Neuron (in vitro differentiated cells): ENCODE measurements at regions not wholly inside any gene's neighbourhood (a gene's known extent, or its start where the extent isn't known, plus 50 kb on each side); places are given as distances from the start of the nearest gene placed in this dataset.

ENCODE experiments used
- H2AFZ ChIP-seq: one replicate; pipeline ENCODE4 v1.6.1; 2013; ENCODE audit warnings: low read depth, mild to moderate bottlenecking, inconsistent platforms, low read length, moderate library complexity
- H3K27me3 ChIP-seq: one replicate; pipeline ENCODE4 v1.6.1; 2013; ENCODE audit warnings: low read length; ENCODE audit not compliant: insufficient read depth
- H3K36me3 ChIP-seq: one replicate; pipeline ENCODE4 v1.6.1; 2013; ENCODE audit warnings: low read length; ENCODE audit not compliant: insufficient read depth
- H3K4me1 ChIP-seq: one replicate; pipeline ENCODE4 v1.6.1; 2013; ENCODE audit warnings: low read length; ENCODE audit not compliant: insufficient read depth
- H3K4me3 ChIP-seq: 2 replicates; pipeline ENCODE4 v1.5.1; 2013; ENCODE audit warnings: mild to moderate bottlenecking, low read length, moderate library complexity
- H3K9me3 ChIP-seq: one replicate; pipeline ENCODE4 v1.6.1; 2013; ENCODE audit warnings: low read length

DNA sequence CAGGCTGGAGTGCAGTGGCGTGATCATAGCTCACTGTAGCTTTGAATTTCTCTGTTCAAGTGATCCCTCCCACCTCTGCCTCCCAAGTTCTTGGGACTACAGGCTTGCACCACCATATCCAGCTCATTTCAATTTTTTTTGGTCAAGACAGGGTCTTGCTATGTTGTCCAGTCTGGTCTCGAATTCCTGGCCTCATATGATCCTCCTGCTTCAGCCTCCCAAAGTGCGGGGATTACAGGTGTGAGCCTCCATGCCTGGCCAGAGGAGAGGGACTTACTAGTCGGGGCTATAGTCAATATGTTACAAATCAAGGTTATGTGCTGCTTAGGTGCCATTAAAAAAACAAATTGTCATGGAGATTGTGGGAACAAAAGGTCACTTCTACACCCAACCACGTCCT lies 105.3 kb upstream of the GALNT17 start:
- Histone ChIP-seq H2AFZ (no peak overlapping the region), H3K4me3 (no peak overlapping the region), H3K9me3 (no peaks in the 10 kb centered on the region), H3K27me3 (no peaks in the 10 kb centered on the region), H3K36me3 (no peaks in the 10 kb centered on the region), H3K4me1 (no peaks in the 10 kb centered on the region)

DNA sequence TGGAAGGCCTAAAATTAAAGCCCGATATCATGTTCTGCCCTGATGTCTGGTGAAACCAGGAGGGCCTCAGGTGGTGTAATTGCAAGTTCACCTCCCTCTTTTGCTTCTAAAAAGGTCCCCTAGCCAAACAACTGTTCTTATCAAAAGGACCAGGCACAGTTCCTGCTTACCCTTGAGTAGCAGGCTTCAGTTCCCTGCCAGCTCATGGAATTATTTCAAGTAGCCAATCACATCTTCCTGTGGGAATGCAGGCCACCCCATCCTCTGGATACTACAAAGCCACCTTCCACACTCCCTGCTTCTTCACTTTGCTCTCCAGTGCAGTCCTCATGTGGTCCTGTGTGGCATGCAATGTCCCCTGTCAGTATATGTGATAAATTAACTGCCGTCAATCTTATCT lies 97.7 kb upstream of the GALNT17 start:
- Histone ChIP-seq H3K4me1 (no peaks in the 10 kb centered on the region), H3K27me3 (no peaks in the 10 kb centered on the region), H3K9me3 (no peaks in the 10 kb centered on the region), H3K36me3 (no peaks in the 10 kb centered on the region), H2AFZ (no peak overlapping the region), H3K4me3 (no peak overlapping the region)

DNA sequence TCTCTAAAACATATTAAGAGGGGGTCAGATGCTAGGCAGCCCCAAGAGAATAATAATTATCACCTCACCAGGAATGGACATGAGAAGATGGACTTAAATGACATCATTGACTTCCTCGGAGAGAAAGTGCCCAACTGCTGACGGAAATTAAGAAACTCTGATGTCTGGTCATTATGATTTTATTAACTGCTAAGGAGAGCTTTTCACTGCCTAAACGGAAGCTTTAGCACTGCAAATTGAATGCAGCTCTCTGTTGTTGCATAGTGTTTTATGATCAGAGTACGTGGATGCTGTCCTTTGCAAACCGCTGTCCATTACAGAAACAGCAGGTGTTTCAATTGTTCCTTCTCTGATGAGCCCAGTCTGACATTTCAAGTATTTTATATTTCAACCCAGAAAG lies 89.4 kb upstream of the GALNT17 start:
- H2AFZ ChIP-seq, result no peak overlapping the region
- no peaks in the 10 kb centered on the region for H3K4me1 ChIP-seq
- H3K9me3 ChIP-seq, result no peaks in the 10 kb centered on the region
- no peak overlapping the region for H3K4me3 ChIP-seq
- H3K36me3 ChIP-seq, result no peaks in the 10 kb centered on the region
- H3K27me3 ChIP-seq, result no peaks in the 10 kb centered on the region

DNA sequence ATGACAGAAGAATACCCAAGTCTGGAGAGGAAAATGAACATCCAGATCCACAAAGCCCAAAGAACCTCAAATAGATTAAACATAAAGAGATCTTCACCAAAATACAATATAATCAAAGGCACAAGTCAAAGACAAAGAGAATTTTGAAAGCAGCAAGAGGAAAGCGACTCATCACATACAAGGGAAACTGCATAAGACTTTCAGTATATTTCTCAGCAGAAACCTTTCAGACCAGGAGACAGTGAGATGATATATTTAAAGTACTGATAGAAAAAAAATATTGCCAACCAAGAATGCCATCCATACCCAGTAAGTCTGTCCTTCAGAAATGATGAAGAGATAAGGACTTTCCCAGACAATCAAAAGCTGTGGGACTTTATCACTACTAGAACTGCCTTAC lies 81.5 kb upstream of the GALNT17 start:
- Histone ChIP-seq H2AFZ (no peak overlapping the region), H3K4me1 (no peaks in the 10 kb centered on the region), H3K36me3 (no peaks in the 10 kb centered on the region), H3K4me3 (no peak overlapping the region), H3K27me3 (no peaks in the 10 kb centered on the region), H3K9me3 (no peaks in the 10 kb centered on the region)

DNA sequence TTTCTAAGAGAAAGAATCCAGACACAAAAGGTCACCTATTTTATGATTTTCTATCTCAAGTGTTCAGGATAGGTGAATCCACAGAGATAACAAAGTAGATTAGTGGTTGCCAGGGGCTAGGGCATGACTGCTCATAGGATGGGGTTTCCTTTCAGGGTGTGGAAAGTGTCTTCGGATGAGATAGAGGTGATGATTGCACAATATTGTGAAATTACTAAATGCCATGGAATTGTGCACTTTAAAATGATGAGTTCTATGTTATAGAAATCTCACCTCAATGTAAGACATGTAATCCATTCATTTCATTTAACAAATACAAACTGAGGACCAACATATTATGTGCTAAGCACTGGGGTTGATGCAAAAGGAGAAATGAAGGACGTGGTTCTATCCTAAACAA lies 76.4 kb upstream of the GALNT17 start:
- Histone ChIP-seq H3K4me3 (no peak overlapping the region), H3K4me1 (no peaks in the 10 kb centered on the region), H2AFZ (no peak overlapping the region), H3K27me3 (peaks cover 2% of the 10 kb centered on the region), H3K36me3 (no peaks in the 10 kb centered on the region), H3K9me3 (no peaks in the 10 kb centered on the region)

DNA sequence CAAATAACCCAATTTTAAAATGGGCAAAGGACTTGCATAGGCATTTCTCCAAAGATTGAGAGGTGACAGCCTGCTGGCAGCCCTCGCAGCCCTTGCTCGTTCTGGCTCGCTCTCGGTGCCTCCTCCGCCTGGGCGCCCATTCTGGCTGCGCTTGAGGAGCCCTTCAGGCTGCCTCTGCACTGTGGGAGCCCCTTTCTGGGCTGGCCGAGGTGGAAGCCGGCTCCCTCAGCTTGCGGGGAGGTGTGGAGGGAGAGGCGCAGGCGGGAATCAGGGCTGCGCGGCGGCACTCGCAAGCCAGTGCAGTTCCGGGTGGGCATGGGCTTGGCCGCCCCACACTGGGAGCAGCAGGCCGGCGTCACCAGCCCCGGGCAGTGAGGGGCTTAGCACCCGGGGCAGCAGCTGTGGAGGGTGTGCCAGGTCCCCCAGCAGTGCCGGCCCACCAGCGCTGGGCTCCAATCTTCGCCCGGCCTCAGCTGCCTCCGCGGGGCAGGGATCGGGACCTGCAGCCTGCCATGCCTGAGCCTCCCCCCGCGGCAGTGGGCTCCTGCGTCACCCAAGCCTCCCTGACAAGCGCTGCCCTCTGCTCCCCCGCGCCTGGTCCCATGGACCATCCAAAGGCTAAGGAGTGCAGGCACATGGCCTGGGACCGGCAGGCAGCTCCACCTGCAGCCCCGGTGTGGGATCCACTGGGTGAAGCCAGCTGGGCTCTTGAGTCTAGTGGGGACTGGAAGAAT lies 54.0 kb upstream of the GALNT17 start:
- H3K9me3 ChIP-seq, result peaks cover 3% of the 10 kb centered on the region
- no peak overlapping the region for H2AFZ ChIP-seq
- no peaks in the 10 kb centered on the region for H3K4me1 ChIP-seq

More for the DNA sequence above, 54.0 kb upstream of the GALNT17 start:
- no peaks in the 10 kb centered on the region for H3K27me3 ChIP-seq
- no peaks in the 10 kb centered on the region for H3K36me3 ChIP-seq
- no peak overlapping the region for H3K4me3 ChIP-seq
